IMR-90 (cell line): ENCODE measurements at regions not wholly inside any gene's neighbourhood (a gene's known extent, or its start where the extent isn't known, plus 50 kb on each side); places are given as distances from the start of the nearest gene placed in this dataset.

Source experiments
- ATAC-seq: fragments of 200-7000 bp; cut with Tn5 transposase; 2 replicates; pipeline ENCODE4 v1.9.1; 2020; ENCODE audit warnings: low read depth, mild to moderate bottlenecking, moderate library complexity
- BruUV-seq: library from RNA; stranded (reverse); fragments of 400-500 nt; replicated peaks from 2 replicates; lab custom pipeline; 2021; lab: Mats Ljungman, UMichigan
- CTCF ChIA-PET: fragments of 300-600 bp; formaldehyde crosslinking; extraction: SDS; loops from one replicate; lab custom pipeline; 2021; ENCODE audit warnings: antibody characterized with exemption; lab: Yijun Ruan, JAX
- POLR2A ChIA-PET: fragments of 300-600 bp; sonication (Branson Sonifier 250); formaldehyde crosslinking; loops from one replicate; lab custom pipeline; 2022; ENCODE audit warnings: antibody characterized with exemption; ENCODE audit not compliant: unreplicated experiment; lab: Charles Lee
- DNase-seq: peaks from one replicate; pipeline ENCODE4 v3.0.0; 2013
- H2AFZ ChIP-seq: replicated peaks from 2 replicates; pipeline ENCODE3; 2013; ENCODE audit warnings: low read length, mild to moderate bottlenecking; ENCODE audit not compliant: poor library complexity
- H2AK5ac ChIP-seq: 2 replicates; pipeline ENCODE4 v1.6.1; 2013; ENCODE audit warnings: low read depth, low read length, inconsistent platforms
- H2AK9ac ChIP-seq: replicated peaks from 2 replicates; pipeline ENCODE3; 2013; ENCODE audit warnings: mild to moderate bottlenecking, low read depth, low read length, moderate library complexity; ENCODE audit not compliant: poor library complexity
- H2BK120ac ChIP-seq: 2 replicates; pipeline ENCODE4 v1.6.1; 2013; ENCODE audit warnings: low read depth, low read length, inconsistent platforms
- H2BK15ac ChIP-seq: 3 replicates; pipeline ENCODE4 v1.6.1; 2013; ENCODE audit warnings: low read depth, low read length, inconsistent platforms
- H2BK20ac ChIP-seq: 2 replicates; pipeline ENCODE4 v1.6.1; 2013; ENCODE audit warnings: low read depth, mild to moderate bottlenecking, inconsistent platforms, low read length, moderate library complexity
- H2BK5ac ChIP-seq: 2 replicates; pipeline ENCODE4 v1.6.1; 2013; ENCODE audit warnings: mild to moderate bottlenecking, low read depth, low read length, inconsistent platforms; ENCODE audit not compliant: poor library complexity, severe bottlenecking
- H3K14ac ChIP-seq: replicated peaks from 2 replicates; pipeline ENCODE4 v1.6.1; 2013; ENCODE audit warnings: low read depth, low read length, inconsistent platforms
- H3K18ac ChIP-seq: 2 replicates; pipeline ENCODE4 v1.6.1; 2013; ENCODE audit warnings: low read depth, low read length, control low read depth
- H3K23ac ChIP-seq: 2 replicates; pipeline ENCODE4 v1.6.1; 2013; ENCODE audit warnings: low read depth, low read length, inconsistent platforms
- H3K27ac ChIP-seq: 2 replicates; pipeline ENCODE4 v1.5.1; 2013; ENCODE audit warnings: mild to moderate bottlenecking, control low read depth, low read length; ENCODE audit not compliant: insufficient read depth
- H3K27me3 ChIP-seq: 2 replicates; pipeline ENCODE4 v1.6.1; 2013; ENCODE audit warnings: low read length; ENCODE audit not compliant: control insufficient read depth, insufficient read depth
- H3K36me3 ChIP-seq: 2 replicates; pipeline ENCODE4 v1.6.1; 2013; ENCODE audit warnings: low read length, mixed read lengths; ENCODE audit not compliant: control insufficient read depth, insufficient read depth
- H3K4ac ChIP-seq: 2 replicates; pipeline ENCODE4 v1.6.1; 2013; ENCODE audit warnings: low read depth, low read length, inconsistent platforms
- H3K4me1 ChIP-seq: 2 replicates; pipeline ENCODE4 v1.6.1; 2013; ENCODE audit warnings: low read length, mixed read lengths; ENCODE audit not compliant: control insufficient read depth, insufficient read depth
- H3K4me2 ChIP-seq: 2 replicates; pipeline ENCODE4 v1.6.1; 2013; ENCODE audit warnings: low read depth, mild to moderate bottlenecking, control low read depth, low read length, moderate library complexity
- H3K4me3 ChIP-seq: 2 replicates; pipeline ENCODE4 v1.5.1; 2013; ENCODE audit warnings: low read depth, mild to moderate bottlenecking, control low read depth, low read length, moderate library complexity; ENCODE audit not compliant: insufficient read depth
- H3K56ac ChIP-seq: 2 replicates; pipeline ENCODE4 v1.6.1; 2013; ENCODE audit warnings: low read length, inconsistent platforms; ENCODE audit not compliant: insufficient read depth; ENCODE audit errors: extremely low read depth
- H3K79me1 ChIP-seq, 2 experiments: 2 replicates each; pipeline ENCODE4 v1.6.1; 2013; ENCODE audit warnings: low read length in 2 of 2, inconsistent platforms in 1 of 2, low read depth in 1 of 2
- H3K9ac ChIP-seq: 2 replicates; pipeline ENCODE4 v1.6.1; 2013; ENCODE audit warnings: low read depth, low read length, control low read depth
- H3K9me1 ChIP-seq: 2 replicates; pipeline ENCODE4 v1.6.1; 2013; ENCODE audit warnings: low read length, inconsistent platforms; ENCODE audit not compliant: insufficient read depth
- H3K9me3 ChIP-seq: 2 replicates; pipeline ENCODE4 v1.6.1; 2013; ENCODE audit warnings: low read length; ENCODE audit not compliant: control insufficient read depth, insufficient read depth
- H4K20me1 ChIP-seq: 2 replicates; pipeline ENCODE4 v1.6.1; 2013; ENCODE audit warnings: low read length, inconsistent platforms; ENCODE audit not compliant: insufficient read depth
- H4K5ac ChIP-seq: 2 replicates; pipeline ENCODE4 v1.6.1; 2013; ENCODE audit warnings: mild to moderate bottlenecking, low read depth, low read length, control low read depth
- H4K8ac ChIP-seq, 2 experiments: 2 replicates each; pipeline ENCODE4 v1.6.1; 2013; ENCODE audit warnings: low read depth in 2 of 2, low read length in 2 of 2, control low read depth in 1 of 2, inconsistent platforms in 1 of 2
- H4K91ac ChIP-seq: 2 replicates; pipeline ENCODE4 v1.6.1; 2013; ENCODE audit warnings: low read depth, low read length, inconsistent platforms; ENCODE audit not compliant: insufficient read depth
- BHLHE40 ChIP-seq: fragments of 150-350 bp; IDR thresholded peaks from 2 replicates; pipeline ENCODE4 v1.6.1; 2016; ENCODE audit warnings: mild to moderate bottlenecking, low read depth, low read length
- CEBPB ChIP-seq: IDR thresholded peaks from 2 replicates; pipeline ENCODE4 v1.6.1; 2012; ENCODE audit warnings: low read depth, low read length, improper control_type of control experiment
- CHD1 ChIP-seq: IDR thresholded peaks from 2 replicates; pipeline ENCODE4 v1.6.1; 2012; ENCODE audit warnings: low read depth, low read length, improper control_type of control experiment
- FOS ChIP-seq: fragments of 150-350 bp; IDR thresholded peaks from 2 replicates; pipeline ENCODE4 v1.6.1; 2016; ENCODE audit warnings: low read depth, low read length
- MAFK ChIP-seq: IDR thresholded peaks from 2 replicates; pipeline ENCODE4 v1.6.1; 2012; ENCODE audit warnings: low read depth, low read length, improper control_type of control experiment
- MAZ ChIP-seq: IDR thresholded peaks from 2 replicates; pipeline ENCODE4 v1.6.1; 2012; ENCODE audit warnings: low read depth, mild to moderate bottlenecking, low read length, improper control_type of control experiment, moderate library complexity, borderline replicate concordance
- MXI1 ChIP-seq: IDR thresholded peaks from 2 replicates; pipeline ENCODE4 v1.6.1; 2012; ENCODE audit warnings: low read depth, mild to moderate bottlenecking, low read length, moderate library complexity, borderline replicate concordance
- NFE2L2 ChIP-seq: fragments of 150-350 bp; IDR thresholded peaks from 2 replicates; pipeline ENCODE4 v1.6.1; 2016; ENCODE audit warnings: low read depth, mild to moderate bottlenecking, low read length
- POLR2A ChIP-seq: IDR thresholded peaks from 2 replicates; pipeline ENCODE4 v1.6.1; 2012; ENCODE audit warnings: mild to moderate bottlenecking, low read depth, low read length
- RAD21 ChIP-seq: IDR thresholded peaks from 2 replicates; pipeline ENCODE4 v1.6.1; 2012; ENCODE audit warnings: low read length, improper control_type of control experiment
- RCOR1 ChIP-seq: IDR thresholded peaks from 2 replicates; pipeline ENCODE4 v1.6.1; 2012; ENCODE audit warnings: mild to moderate bottlenecking, low read length, improper control_type of control experiment; ENCODE audit not compliant: insufficient replicate concordance
- RFX5 ChIP-seq: IDR thresholded peaks from 2 replicates; pipeline ENCODE4 v1.8.0; 2012; ENCODE audit warnings: low read depth, mild to moderate bottlenecking, low read length, moderate library complexity
- SMC3 ChIP-seq: fragments of 150-350 bp; IDR thresholded peaks from 2 replicates; pipeline ENCODE4 v1.6.1; 2016; ENCODE audit warnings: low read depth, mild to moderate bottlenecking, antibody characterized with exemption, low read length, moderate library complexity
- WGBS, 2 experiments: methylation state at CpG; one replicate each; pipeline versions ENCODE4 v1.1.5 to v1.1.7; 2013; ENCODE audit warnings: missing lambda C conversion rate in 2 of 2; ENCODE audit not compliant: insufficient read length in 1 of 2; ENCODE audit errors: extremely low coverage in 2 of 2; 5-methylcytosine and 5-hydroxymethylcytosine counted together
- dilution Hi-C: fragments of 300-500 bp; cut with HindIII; formaldehyde crosslinking; loops from one replicate; pipeline ENCODE4 v1.14.3; 2018; ENCODE audit warnings: low sequenced_read_pairs; ENCODE audit not compliant: unreplicated experiment
- in situ Hi-C: fragments of 300-500 bp; cut with MboI; formaldehyde crosslinking; loops from 3 replicates; pipeline ENCODE4 v1.14.3; 2019; ENCODE audit warnings: low sequenced_read_pairs, inconsistent platforms, mixed read lengths
- intact Hi-C: fragments of 100-400 bp; cut with micrococcal nuclease; formaldehyde crosslinking; loops from 2 replicates; pipeline ENCODE4 v1.10.0; 2022
- TF ChIP-seq, protein P1 (sequence below): conservative IDR thresholded peaks from 2 replicates; pipeline ENCODE4 v1.5.1; 2012; ENCODE audit warnings: mild to moderate bottlenecking, low read depth, low read length, improper control_type of control experiment
- TF ChIP-seq, protein P2 (sequence below): fragments of 150-350 bp; IDR thresholded peaks from 2 replicates; pipeline ENCODE4 v1.6.1; 2016; ENCODE audit warnings: low read depth, mild to moderate bottlenecking, low read length, moderate library complexity, borderline replicate concordance
- TF ChIP-seq, protein P3 (sequence below): fragments of 150-350 bp; IDR thresholded peaks from 2 replicates; pipeline ENCODE4 v1.6.1; 2017; ENCODE audit warnings: mild to moderate bottlenecking, antibody characterized with exemption, low read length, low read depth

DNA sequence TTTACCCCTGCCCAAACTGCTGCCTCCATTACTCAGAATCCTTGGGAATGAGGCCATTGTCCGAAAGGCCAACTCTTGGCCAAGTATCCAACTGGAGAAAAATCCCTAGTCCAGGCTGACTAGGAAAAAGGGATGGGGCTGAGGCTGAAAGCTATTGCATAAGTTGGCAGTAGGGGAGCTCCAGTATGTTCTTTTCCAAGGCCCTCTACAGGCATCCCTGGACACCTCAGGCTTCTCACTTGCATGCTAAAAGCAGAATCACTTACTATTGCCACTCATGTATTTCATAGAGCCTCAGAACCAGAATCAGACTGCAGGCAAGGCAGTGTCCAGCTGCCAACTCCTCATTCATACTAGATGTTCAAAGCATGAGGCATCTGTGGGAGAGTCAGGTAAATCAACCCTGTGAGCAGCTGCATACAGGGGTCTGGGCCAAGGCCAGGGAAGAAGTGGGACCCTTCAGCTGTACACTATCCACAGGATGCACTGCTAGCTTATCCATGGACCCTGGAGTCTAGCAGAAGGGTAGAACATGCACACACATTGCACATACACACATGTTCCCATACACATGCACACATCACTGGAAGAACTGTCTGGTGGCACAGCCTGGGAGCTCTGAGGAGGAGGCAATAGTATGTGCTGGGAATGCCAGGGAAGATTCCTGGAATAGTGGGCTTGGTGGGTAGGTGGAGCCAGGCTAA is 195.3 kb downstream of the C1orf94 start:
- DNase-seq (no peak), ATAC-seq (no peak)
- Histone ChIP-seq H2BK5ac (no peak overlapping the region), H2AFZ (no peak overlapping the region), H4K20me1 (no peaks in the 10 kb centered on the region), H3K27me3 (no peaks in the 10 kb centered on the region), H3K23ac (no peak overlapping the region), H3K14ac (no peak overlapping the region), H4K91ac (no peak overlapping the region), H2BK20ac (no peak overlapping the region), H3K9me3 (peaks cover 26% of the 10 kb centered on the region), H3K27ac (no peak overlapping the region), H3K4me1 (no peaks in the 10 kb centered on the region), H3K4me3 (no peak overlapping the region), H3K9ac (no peak overlapping the region), H3K79me1 (no peaks in the 10 kb centered on the region), H3K36me3 (no peaks in the 10 kb centered on the region), H4K8ac (no peak overlapping the region), H4K5ac (no peak overlapping the region), H2BK120ac (no peak overlapping the region), H2AK9ac (no peak overlapping the region), H3K18ac (no peak overlapping the region), H2BK15ac (no peak overlapping the region), H3K4ac (no peak overlapping the region), H3K56ac (no peak overlapping the region), H2AK5ac (no peak overlapping the region), H3K9me1 (no peaks in the 10 kb centered on the region), H3K4me2 (no peak overlapping the region)
- TF ChIP-seq RAD21, result no peak
- no peak for TF ChIP-seq SMC3
- TF ChIP-seq, protein P1, sequence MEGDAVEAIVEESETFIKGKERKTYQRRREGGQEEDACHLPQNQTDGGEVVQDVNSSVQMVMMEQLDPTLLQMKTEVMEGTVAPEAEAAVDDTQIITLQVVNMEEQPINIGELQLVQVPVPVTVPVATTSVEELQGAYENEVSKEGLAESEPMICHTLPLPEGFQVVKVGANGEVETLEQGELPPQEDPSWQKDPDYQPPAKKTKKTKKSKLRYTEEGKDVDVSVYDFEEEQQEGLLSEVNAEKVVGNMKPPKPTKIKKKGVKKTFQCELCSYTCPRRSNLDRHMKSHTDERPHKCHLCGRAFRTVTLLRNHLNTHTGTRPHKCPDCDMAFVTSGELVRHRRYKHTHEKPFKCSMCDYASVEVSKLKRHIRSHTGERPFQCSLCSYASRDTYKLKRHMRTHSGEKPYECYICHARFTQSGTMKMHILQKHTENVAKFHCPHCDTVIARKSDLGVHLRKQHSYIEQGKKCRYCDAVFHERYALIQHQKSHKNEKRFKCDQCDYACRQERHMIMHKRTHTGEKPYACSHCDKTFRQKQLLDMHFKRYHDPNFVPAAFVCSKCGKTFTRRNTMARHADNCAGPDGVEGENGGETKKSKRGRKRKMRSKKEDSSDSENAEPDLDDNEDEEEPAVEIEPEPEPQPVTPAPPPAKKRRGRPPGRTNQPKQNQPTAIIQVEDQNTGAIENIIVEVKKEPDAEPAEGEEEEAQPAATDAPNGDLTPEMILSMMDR, result no peak
- TF ChIP-seq NFE2L2, result no peak
- no peak for TF ChIP-seq MAZ
- TF ChIP-seq CEBPB, result no peak
- TF ChIP-seq RFX5, result no peak
- no peak for TF ChIP-seq FOS
- TF ChIP-seq, protein P2, sequence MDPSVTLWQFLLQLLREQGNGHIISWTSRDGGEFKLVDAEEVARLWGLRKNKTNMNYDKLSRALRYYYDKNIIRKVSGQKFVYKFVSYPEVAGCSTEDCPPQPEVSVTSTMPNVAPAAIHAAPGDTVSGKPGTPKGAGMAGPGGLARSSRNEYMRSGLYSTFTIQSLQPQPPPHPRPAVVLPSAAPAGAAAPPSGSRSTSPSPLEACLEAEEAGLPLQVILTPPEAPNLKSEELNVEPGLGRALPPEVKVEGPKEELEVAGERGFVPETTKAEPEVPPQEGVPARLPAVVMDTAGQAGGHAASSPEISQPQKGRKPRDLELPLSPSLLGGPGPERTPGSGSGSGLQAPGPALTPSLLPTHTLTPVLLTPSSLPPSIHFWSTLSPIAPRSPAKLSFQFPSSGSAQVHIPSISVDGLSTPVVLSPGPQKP, result no peak
- TF ChIP-seq POLR2A, result no peak
- no peak for TF ChIP-seq CHD1
- no peak for TF ChIP-seq MAFK
- no peak for TF ChIP-seq BHLHE40
- TF ChIP-seq RCOR1, result no peak
- TF ChIP-seq, protein P3, sequence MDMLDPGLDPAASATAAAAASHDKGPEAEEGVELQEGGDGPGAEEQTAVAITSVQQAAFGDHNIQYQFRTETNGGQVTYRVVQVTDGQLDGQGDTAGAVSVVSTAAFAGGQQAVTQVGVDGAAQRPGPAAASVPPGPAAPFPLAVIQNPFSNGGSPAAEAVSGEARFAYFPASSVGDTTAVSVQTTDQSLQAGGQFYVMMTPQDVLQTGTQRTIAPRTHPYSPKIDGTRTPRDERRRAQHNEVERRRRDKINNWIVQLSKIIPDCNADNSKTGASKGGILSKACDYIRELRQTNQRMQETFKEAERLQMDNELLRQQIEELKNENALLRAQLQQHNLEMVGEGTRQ, result no peak
- no peak for TF ChIP-seq MXI1
- WGBS, 2 experiments, result no CpG with 5 or more reads among the region's 1 CpG
- POLR2A ChIA-PET, result no interaction called here
- BruUV-seq, result no TSS peak
- in situ Hi-C loops, result no loop called here
- dilution Hi-C loops, result no loop called here
- intact Hi-C loops, result no loop called here
- CTCF ChIA-PET, result no interaction called here
